H9 (cell line): ENCODE measurements at regions not wholly inside any gene's neighbourhood (a gene's known extent, or its start where the extent isn't known, plus 50 kb on each side); places are given as distances from the start of the nearest gene placed in this dataset.
A peak's percentile ranks its signal among the peaks of the same experiment; 100 is the strongest.

Experiments
- DNase-seq: peaks from one replicate; pipeline ENCODE4 v3.0.0-alpha.2; 2017
- H2AFZ ChIP-seq: one replicate; pipeline ENCODE4 v1.6.1; 2013; ENCODE audit warnings: mild to moderate bottlenecking, low read length, control low read depth, moderate library complexity
- H2AK5ac ChIP-seq: 2 replicates; pipeline ENCODE4 v1.6.1; 2013; ENCODE audit warnings: low read length, control low read depth, mixed read lengths; ENCODE audit not compliant: insufficient read length
- H2BK120ac ChIP-seq: one replicate; pipeline ENCODE4 v1.6.1; 2013; ENCODE audit warnings: low read depth, mild to moderate bottlenecking, low read length, control low read depth, inconsistent platforms; ENCODE audit not compliant: poor library complexity, severe bottlenecking
- H2BK12ac ChIP-seq: 2 replicates; pipeline ENCODE4 v1.6.1; 2013; ENCODE audit warnings: low read length, control low read depth, mixed read lengths, low read depth; ENCODE audit not compliant: insufficient read length
- H2BK15ac ChIP-seq: 2 replicates; pipeline ENCODE4 v1.6.1; 2013; ENCODE audit warnings: low read depth, low read length, control low read depth
- H2BK20ac ChIP-seq: one replicate; pipeline ENCODE4 v1.6.1; 2013; ENCODE audit warnings: low read depth, mild to moderate bottlenecking, low read length, control low read depth, inconsistent platforms; ENCODE audit not compliant: poor library complexity, severe bottlenecking
- H2BK5ac ChIP-seq: 2 replicates; pipeline ENCODE4 v1.6.1; 2013; ENCODE audit warnings: low read length, control low read depth, mixed read lengths; ENCODE audit not compliant: insufficient read length
- H3K14ac ChIP-seq: 2 replicates; pipeline ENCODE4 v1.6.1; 2013; ENCODE audit warnings: low read length, control low read depth; ENCODE audit not compliant: insufficient read depth
- H3K18ac ChIP-seq: 2 replicates; pipeline ENCODE4 v1.6.1; 2013; ENCODE audit warnings: low read depth, mild to moderate bottlenecking, mixed read lengths, low read length, control low read depth; ENCODE audit not compliant: insufficient read length
- H3K23ac ChIP-seq: 2 replicates; pipeline ENCODE4 v1.6.1; 2013; ENCODE audit warnings: low read length, control low read depth, mixed read lengths, low read depth; ENCODE audit not compliant: insufficient read length
- H3K23me2 ChIP-seq: 2 replicates; pipeline ENCODE4 v1.6.1; 2013; ENCODE audit warnings: low read depth, mild to moderate bottlenecking, mixed read lengths, low read length, control low read depth; ENCODE audit not compliant: insufficient read length, poor library complexity, severe bottlenecking
- H3K27ac ChIP-seq: 2 replicates; pipeline ENCODE4 v1.5.1; 2013; ENCODE audit warnings: low read length, control low read depth, mixed read lengths, low read depth; ENCODE audit not compliant: insufficient read length
- H3K27me3 ChIP-seq: 2 replicates; pipeline ENCODE4 v1.6.1; 2013; ENCODE audit warnings: low read length, control low read depth, inconsistent platforms; ENCODE audit not compliant: insufficient read depth
- H3K4ac ChIP-seq: 2 replicates; pipeline ENCODE4 v1.6.1; 2013; ENCODE audit warnings: low read depth, mild to moderate bottlenecking, control low read depth, inconsistent platforms, low read length, moderate library complexity
- H3K4me1 ChIP-seq: 2 replicates; pipeline ENCODE4 v1.6.1; 2013; ENCODE audit warnings: low read length, control low read depth, inconsistent platforms; ENCODE audit not compliant: insufficient read depth
- H3K4me2 ChIP-seq: 2 replicates; pipeline ENCODE4 v1.6.1; 2013; ENCODE audit warnings: low read length, control low read depth, mixed read lengths; ENCODE audit not compliant: insufficient read length, insufficient read depth
- H3K56ac ChIP-seq: 2 replicates; pipeline ENCODE4 v1.6.1; 2013; ENCODE audit warnings: low read depth, mild to moderate bottlenecking, mixed read lengths, low read length, control low read depth; ENCODE audit not compliant: insufficient read length
- H3K79me1 ChIP-seq: 2 replicates; pipeline ENCODE4 v1.6.1; 2013; ENCODE audit warnings: low read depth, mild to moderate bottlenecking, moderate library complexity, low read length, control low read depth, inconsistent platforms; ENCODE audit not compliant: insufficient read depth, poor library complexity, severe bottlenecking
- H3K79me2 ChIP-seq: 2 replicates; pipeline ENCODE4 v1.6.1; 2013; ENCODE audit warnings: low read length, control low read depth, inconsistent platforms; ENCODE audit not compliant: insufficient read depth
- H3K9ac ChIP-seq: 2 replicates; pipeline ENCODE4 v1.6.1; 2013; ENCODE audit warnings: low read length, control low read depth, mixed read lengths; ENCODE audit not compliant: insufficient read length; ENCODE audit errors: extremely low read depth
- H3K9me3 ChIP-seq: one replicate; pipeline ENCODE4 v1.6.1; 2013; ENCODE audit warnings: low read depth, low read length, inconsistent platforms; ENCODE audit not compliant: control insufficient read depth
- H3T11ph ChIP-seq: one replicate; pipeline ENCODE4 v1.6.1; 2013; ENCODE audit warnings: mild to moderate bottlenecking, low read length, control low read depth, inconsistent platforms
- H4K20me1 ChIP-seq: one replicate; pipeline ENCODE4 v1.6.1; 2013; ENCODE audit not compliant: control insufficient read depth, insufficient read length, insufficient read depth
- H4K5ac ChIP-seq: 2 replicates; pipeline ENCODE4 v1.6.1; 2013; ENCODE audit warnings: low read depth, mild to moderate bottlenecking, mixed read lengths, low read length, control low read depth; ENCODE audit not compliant: insufficient read length
- H4K8ac ChIP-seq: replicated peaks from 2 replicates; pipeline ENCODE4 v1.6.1; 2013; ENCODE audit warnings: low read length, control low read depth, mixed read lengths, low read depth; ENCODE audit not compliant: insufficient read length
- H4K91ac ChIP-seq: 2 replicates; pipeline ENCODE4 v1.6.1; 2013; ENCODE audit warnings: low read depth, mild to moderate bottlenecking, moderate library complexity, mixed read lengths, low read length, control low read depth; ENCODE audit not compliant: insufficient read length
- H3K27ac Mint-ChIP-seq, 3 experiments: 2 replicates in 2 of 3; 3 replicates in 1 of 3; pipeline ENCODE4 v1.8.0; 2020 to 2021; ENCODE audit warnings: mixed read lengths in 3 of 3, mild to moderate bottlenecking in 1 of 3, moderate library complexity in 1 of 3
- H3K27me3 Mint-ChIP-seq: 2 replicates; pipeline ENCODE4 v1.8.0; 2021; ENCODE audit warnings: low read depth, mild to moderate bottlenecking, moderate library complexity, mixed read lengths
- H3K36me3 Mint-ChIP-seq, 3 experiments: 2 replicates in 2 of 3; 3 replicates in 1 of 3; pipeline ENCODE4 v1.8.0; 2020 to 2021; ENCODE audit warnings: low read depth in 3 of 3, mixed read lengths in 3 of 3; ENCODE audit not compliant: insufficient read depth in 1 of 3
- H3K4me1 Mint-ChIP-seq, 2 experiments: 2 replicates each; pipeline ENCODE4 v1.8.0; 2020; ENCODE audit warnings: mixed read lengths in 2 of 2
- H3K4me3 Mint-ChIP-seq, 2 experiments: 2 replicates in 1 of 2; 3 replicates in 1 of 2; pipeline ENCODE4 v1.8.0; 2020 to 2021; ENCODE audit warnings: mild to moderate bottlenecking in 2 of 2, mixed read lengths in 2 of 2, moderate library complexity in 1 of 2
- H3K9me3 Mint-ChIP-seq, 2 experiments: 2 replicates in 1 of 2; 3 replicates in 1 of 2; pipeline ENCODE4 v1.8.0; 2020; ENCODE audit warnings: mild to moderate bottlenecking in 2 of 2, mixed read lengths in 2 of 2, moderate library complexity in 1 of 2
- WGBS: extraction: QIAGEN DNeasy Blood & Tissue Kit; methylation state at CpG from one replicate; pipeline ENCODE4 v1.1.7; 2013; ENCODE audit warnings: missing lambda C conversion rate, low lambda C conversion rate, mixed read lengths; ENCODE audit not compliant: insufficient read length; ENCODE audit errors: extremely low coverage; 5-methylcytosine and 5-hydroxymethylcytosine counted together
- TF ChIP-seq, protein P1 (sequence below): fragments of 200-600 bp; sonication (generic); conservative IDR thresholded peaks from 3 replicates; pipeline ENCODE4 v1.8.0; 2021; ENCODE audit warnings: antibody characterized with exemption, mild to moderate bottlenecking

DNA sequence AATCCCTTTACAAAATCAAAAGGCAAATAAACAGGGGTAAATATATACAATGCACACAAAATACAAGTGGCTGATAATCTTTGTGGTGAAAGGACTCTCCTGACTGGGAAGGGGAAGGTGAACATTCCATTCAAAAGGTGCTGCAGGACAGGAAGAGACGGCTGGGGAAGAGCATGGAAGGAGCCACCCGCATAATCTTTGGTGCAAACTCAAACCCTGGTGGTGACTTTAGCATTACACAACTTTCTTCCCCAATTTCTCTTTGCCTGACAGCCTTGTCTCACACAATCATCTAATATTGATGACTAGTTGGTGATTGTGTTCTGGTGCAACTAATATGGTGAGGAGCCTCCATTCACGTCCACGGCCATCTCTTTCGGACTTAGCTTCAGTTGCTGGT lies 117.0 kb upstream of the EGFR start:
- WGBS: no CpG with 5 or more reads among the region's 5 CpGs
- Histone ChIP-seq H2BK20ac (no peak overlapping the region), H3K23ac (no peak overlapping the region), H3K27me3 (no peaks in the 10 kb centered on the region), H2BK15ac (no peak overlapping the region), H2BK120ac (no peak overlapping the region), H3K79me1 (no peaks in the 10 kb centered on the region), H3T11ph (no peak overlapping the region), H3K79me2 (no peaks in the 10 kb centered on the region), H3K27ac (no peak overlapping the region), H4K91ac (no peak overlapping the region), H2BK5ac (no peak overlapping the region), H3K4me2 (no peak overlapping the region), H2BK12ac (no peak overlapping the region), H3K9ac (no peak overlapping the region), H4K8ac (no peak overlapping the region), H4K5ac (no peak overlapping the region), H3K23me2 (no peaks in the 10 kb centered on the region), H3K56ac (no peak overlapping the region), H3K4me1 (no peaks in the 10 kb centered on the region), H3K9me3 (no peaks in the 10 kb centered on the region), H3K18ac (no peak overlapping the region), H3K4ac (no peak overlapping the region), H2AK5ac (no peak overlapping the region), H3K14ac (no peak overlapping the region), H4K20me1 (no peaks in the 10 kb centered on the region), H2AFZ (no peak overlapping the region)
- no peak overlapping the region for H3K27ac Mint-ChIP-seq
- TF ChIP-seq, protein P1, sequence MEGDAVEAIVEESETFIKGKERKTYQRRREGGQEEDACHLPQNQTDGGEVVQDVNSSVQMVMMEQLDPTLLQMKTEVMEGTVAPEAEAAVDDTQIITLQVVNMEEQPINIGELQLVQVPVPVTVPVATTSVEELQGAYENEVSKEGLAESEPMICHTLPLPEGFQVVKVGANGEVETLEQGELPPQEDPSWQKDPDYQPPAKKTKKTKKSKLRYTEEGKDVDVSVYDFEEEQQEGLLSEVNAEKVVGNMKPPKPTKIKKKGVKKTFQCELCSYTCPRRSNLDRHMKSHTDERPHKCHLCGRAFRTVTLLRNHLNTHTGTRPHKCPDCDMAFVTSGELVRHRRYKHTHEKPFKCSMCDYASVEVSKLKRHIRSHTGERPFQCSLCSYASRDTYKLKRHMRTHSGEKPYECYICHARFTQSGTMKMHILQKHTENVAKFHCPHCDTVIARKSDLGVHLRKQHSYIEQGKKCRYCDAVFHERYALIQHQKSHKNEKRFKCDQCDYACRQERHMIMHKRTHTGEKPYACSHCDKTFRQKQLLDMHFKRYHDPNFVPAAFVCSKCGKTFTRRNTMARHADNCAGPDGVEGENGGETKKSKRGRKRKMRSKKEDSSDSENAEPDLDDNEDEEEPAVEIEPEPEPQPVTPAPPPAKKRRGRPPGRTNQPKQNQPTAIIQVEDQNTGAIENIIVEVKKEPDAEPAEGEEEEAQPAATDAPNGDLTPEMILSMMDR: 0 out of 3 replicates have a peak, but pooled peaks have one; percentile 22
- H3K4me1 Mint-ChIP-seq: no peaks in the 10 kb centered on the region
- H3K27me3 Mint-ChIP-seq: peaks cover 5% of the 10 kb centered on the region
- H3K36me3 Mint-ChIP-seq: no peaks in the 10 kb centered on the region
- no peak overlapping the region for H3K4me3 Mint-ChIP-seq
- no peak for DNase-seq
- no peaks in the 10 kb centered on the region for H3K9me3 Mint-ChIP-seq
